ENCODE measurements at regions not wholly inside any gene's neighbourhood (a gene's known extent, or its start where the extent isn't known, plus 50 kb on each side); places are given as distances from the start of the nearest gene placed in this dataset.

- TF ChIP-seq CTCF (IDR thresholded peaks at IDR 0.05 in 8 of 11, conservative IDR thresholded peaks at IDR 0.05 in 3 of 11) (no peak), POLR2AphosphoS5 (IDR thresholded peaks at IDR 0.05) (no peak)
Measured at GRCh38 chr14:35988972-35989690, 163.0 kb downstream of the BRMS1L start.

Measured in spleen (tissue), 7 donors.